Stimulated activated CD8-positive, alpha-beta memory T cell treated with anti-CD3 and anti-CD28 coated beads, Interleukin-4, amount 100 ng/mL, for 4 hours (primary cell): ENCODE measurements at regions not wholly inside any gene's neighbourhood (a gene's known extent, or its start where the extent isn't known, plus 50 kb on each side); places are given as distances from the start of the nearest gene placed in this dataset.
"Not testable (repeated sequence)": the region's sequence is repeated elsewhere in the genome, so short reads cannot be mapped to it uniquely, and the experiment has no call there.

Source experiments
- DNase-seq, 2 donors: peaks; one replicate each; pipeline ENCODE4 v3.0.0-alpha.2; 2020; ENCODE audit warnings: low read depth in 2 of 2, low spot score in 1 of 2

- no peak for DNase-seq
Measured at GRCh38 chr22:22371031-22371541, 126.5 kb downstream of the VPREB1 start.

GRCh38 chr22:22372086-22372485 lies 127.5 kb downstream of the VPREB1 start:
- DNase-seq = no peak

GRCh38 chr22:22374163-22374562 lies 129.6 kb downstream of the VPREB1 start:
- no peak for DNase-seq

- DNase-seq = no peak
Measured at GRCh38 chr22:22374579-22374978, 130.0 kb downstream of the VPREB1 start.

- DNase-seq = no peak
Measured at GRCh38 chr22:22375576-22376351, 131.2 kb downstream of the VPREB1 start.

GRCh38 chr22:22376352-22376706 lies 131.7 kb downstream of the VPREB1 start:
- no peak for DNase-seq

GRCh38 chr22:22376884-22377283 lies 131.7 kb downstream of the ZNF280B start:
- DNase-seq = not testable (repeated sequence)

- DNase-seq = no peak
Measured at GRCh38 chr22:22377335-22377734, 131.2 kb downstream of the ZNF280B start.

GRCh38 chr22:22378446-22379415 lies 129.8 kb downstream of the ZNF280B start:
- DNase-seq = no peak

- no peak for DNase-seq
Measured at GRCh38 chr22:22380098-22381030, 128.2 kb downstream of the ZNF280B start.

GRCh38 chr22:22381292-22381691 lies 127.2 kb downstream of the ZNF280B start:
- DNase-seq = not testable (repeated sequence)

- DNase-seq = no peak
Measured at GRCh38 chr22:22384267-22384666, 124.3 kb downstream of the ZNF280B start.

GRCh38 chr22:22384668-22385244 lies 123.8 kb downstream of the ZNF280B start:
- no peak for DNase-seq

GRCh38 chr22:22386602-22387385 lies 121.7 kb downstream of the ZNF280B start:
- no peak for DNase-seq

GRCh38 chr22:22387386-22387736 lies 121.2 kb downstream of the ZNF280B start:
- DNase-seq = no peak

GRCh38 chr22:22388090-22388489 lies 120.5 kb downstream of the ZNF280B start:
- no peak for DNase-seq

GRCh38 chr22:22388494-22388893 lies 120.0 kb downstream of the ZNF280B start:
- no peak for DNase-seq

- no peak for DNase-seq
Measured at GRCh38 chr22:22389467-22389866, 119.1 kb downstream of the ZNF280B start.

GRCh38 chr22:22390989-22391388 lies 117.6 kb downstream of the ZNF280B start:
- no peak for DNase-seq

GRCh38 chr22:22391543-22391942 lies 117.0 kb downstream of the ZNF280B start:
- DNase-seq = no peak
